ENCODE measurements at regions not wholly inside any gene's neighbourhood (a gene's known extent, or its start where the extent isn't known, plus 50 kb on each side); places are given as distances from the start of the nearest gene placed in this dataset.

GRCh38 chrX:45379236-45379635 is 178.6 kb upstream of the DIPK2B start (continued):
- TF ChIP-seq ZBTB40 (IDR thresholded peaks at IDR 0.05) (no peak), ZBTB40 (CRISPR knock-in tag; IDR thresholded peaks at IDR 0.05) (no peak), ONECUT2 (CRISPR knock-in tag; IDR thresholded peaks at IDR 0.05) (no peak), PTBP1 (IDR thresholded peaks at IDR 0.05; ENCODE audit: low read depth, low read length, poor library complexity, severe bottlenecking) (no peak), FOXO1 (CRISPR knock-in tag; IDR thresholded peaks at IDR 0.05) (no peak), ZNF7 (CRISPR knock-in tag; IDR thresholded peaks at IDR 0.05) (no peak), NFIB (CRISPR knock-in tag; IDR thresholded peaks at IDR 0.05; ENCODE audit: borderline replicate concordance) (no peak), TOE1 (CRISPR knock-in tag; IDR thresholded peaks at IDR 0.05) (no peak), BRD4 (CRISPR knock-in tag; IDR thresholded peaks at IDR 0.05) (no peak), SRSF4 (IDR thresholded peaks at IDR 0.05; ENCODE audit: low read depth, low read length, poor library complexity, severe bottlenecking) (no peak)
